ENCODE measurements at regions not wholly inside any gene's neighbourhood (a gene's known extent, or its start where the extent isn't known, plus 50 kb on each side); places are given as distances from the start of the nearest gene placed in this dataset.

- TF ChIP-seq CTCF (IDR thresholded peaks at IDR 0.05) (no peak), POLR2A (IDR thresholded peaks at IDR 0.05) (no peak)
Observed at GRCh38 chr6:141744971-141745370, 387.8 kb upstream of the GJE1 start.
